ENCODE measurements at regions not wholly inside any gene's neighbourhood (a gene's known extent, or its start where the extent isn't known, plus 50 kb on each side); places are given as distances from the start of the nearest gene placed in this dataset.

- DNase-seq = no peak
These were observed 733.6 kb downstream of the TRIML1 start for GRCh38 chr4:188872809-188873208.

DNA sequence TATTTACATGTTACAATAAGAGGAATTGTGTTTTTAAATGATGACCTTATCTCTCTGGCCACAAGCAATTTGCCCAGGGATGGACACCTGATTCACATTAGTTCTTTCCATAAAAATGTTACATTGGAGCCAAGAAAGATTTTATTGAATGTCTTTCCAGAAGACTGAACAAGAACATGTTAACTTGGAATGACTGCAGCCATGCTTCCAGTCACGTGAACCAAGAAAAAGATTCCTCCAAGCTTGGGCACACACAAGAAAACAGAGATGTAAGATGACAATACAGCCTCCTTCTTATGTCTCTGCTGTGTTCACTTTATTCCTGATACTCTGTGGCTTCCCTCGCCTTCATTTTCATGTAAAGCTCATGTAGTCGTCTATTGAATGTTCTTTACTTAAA, 737.6 kb downstream of the TRIML1 start:
- no peak for DNase-seq

- DNase-seq = no peak
These were observed 740.4 kb downstream of the TRIML1 start for GRCh38 chr4:188879598-188879997.

GRCh38 chr4:188887905-188888304, 748.7 kb downstream of the TRIML1 start:
- DNase-seq = no peak

- DNase-seq = no peak
These were observed 753.6 kb downstream of the TRIML1 start for GRCh38 chr4:188892837-188893236.

DNA sequence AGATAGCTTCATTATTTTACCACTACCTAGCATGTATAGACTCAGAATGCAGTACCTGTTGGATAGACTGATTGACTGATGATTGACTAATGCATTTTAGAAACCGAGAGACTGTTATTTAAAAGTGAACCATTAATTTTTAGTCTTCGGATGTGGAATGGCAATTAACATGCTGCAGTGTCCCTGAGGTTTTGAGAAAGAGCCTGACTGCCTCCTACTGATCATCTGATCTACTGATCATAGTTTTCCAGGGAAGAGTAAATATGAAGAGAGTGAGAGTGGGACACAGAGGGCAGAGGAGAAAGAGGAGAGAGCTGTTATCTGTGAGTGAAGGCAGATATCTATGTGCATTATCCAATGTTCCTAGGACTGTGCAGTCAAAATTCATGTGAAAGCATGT, 764.7 kb downstream of the TRIML1 start:
- no peak for DNase-seq

DNA sequence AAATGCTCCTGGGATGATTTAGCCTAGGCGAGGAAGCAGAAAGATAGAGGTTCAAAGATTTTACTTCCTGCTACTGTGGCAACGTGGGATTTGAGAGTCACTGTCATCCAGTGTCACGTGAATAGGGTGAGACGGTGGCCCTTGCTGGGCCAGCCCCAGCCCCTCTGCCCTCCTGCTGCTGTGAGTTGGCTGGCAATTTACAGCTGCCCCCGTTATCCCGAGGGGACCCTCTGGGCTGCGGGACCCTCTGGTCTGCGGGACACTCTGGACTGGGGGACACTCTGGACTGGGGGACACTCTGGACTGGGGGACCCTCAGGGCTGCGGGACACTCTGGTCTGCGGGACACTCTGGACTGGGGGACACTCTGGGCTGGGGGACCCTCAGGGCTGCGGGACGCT, 765.4 kb downstream of the TRIML1 start:
- no peak for DNase-seq

DNA sequence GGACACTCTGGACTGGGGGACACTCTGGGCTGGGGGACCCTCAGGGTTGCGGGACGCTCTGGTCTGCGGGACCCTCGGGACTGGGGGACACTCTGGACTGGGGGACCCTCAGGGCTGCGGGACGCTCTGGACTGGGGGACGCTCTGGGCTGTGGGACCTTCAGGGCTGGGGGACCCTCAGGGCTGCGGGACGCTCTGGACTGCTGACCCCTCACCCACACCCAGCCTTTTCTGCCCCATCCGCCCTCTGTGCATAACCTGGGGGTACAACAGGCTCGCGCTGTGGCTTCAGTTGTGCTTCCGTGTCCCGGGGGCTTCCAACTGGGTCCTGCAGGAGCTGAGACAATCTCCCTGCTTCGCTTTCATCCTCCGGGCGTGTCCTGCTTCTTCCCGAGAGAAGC, 766.0 kb downstream of the TRIML1 start:
- no peak for DNase-seq

DNA sequence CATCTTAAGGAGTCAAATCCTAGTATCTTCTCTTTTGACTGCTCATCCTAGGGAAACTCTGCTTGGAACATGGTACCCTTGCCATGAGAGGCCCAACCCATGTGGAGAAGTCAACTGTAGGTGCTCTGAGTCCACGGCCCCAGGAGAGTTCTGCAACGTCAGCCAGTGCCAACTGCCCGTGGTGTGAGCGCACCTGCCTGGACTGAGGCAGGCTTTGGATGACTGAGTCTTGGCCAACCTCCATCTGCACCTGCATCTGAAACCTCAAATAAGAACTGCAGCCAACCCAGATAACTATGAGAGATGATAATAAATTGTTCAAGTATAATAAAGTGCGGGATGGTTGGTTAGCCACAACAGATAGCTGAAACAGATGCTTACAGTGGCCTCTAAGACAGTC, 772.0 kb downstream of the TRIML1 start:
- DNase-seq = no peak

DNA sequence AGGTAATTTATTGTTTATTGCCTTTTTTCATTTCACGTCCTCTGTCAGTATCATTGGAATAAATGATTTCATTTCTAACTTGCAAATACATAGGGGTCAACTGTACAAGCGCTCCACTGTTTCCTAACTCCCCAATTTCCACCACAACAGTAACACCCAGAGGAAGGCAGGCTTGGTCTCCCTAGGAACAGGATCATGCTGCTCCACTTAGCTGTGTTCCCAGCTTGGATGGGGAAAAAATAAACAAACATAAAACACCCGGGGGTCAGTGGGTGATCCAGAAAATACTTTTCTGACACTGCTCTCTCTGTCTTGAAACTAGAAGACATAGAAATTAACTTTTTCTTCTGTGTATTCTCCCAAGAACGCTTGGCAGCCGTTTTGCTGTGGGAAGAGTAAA, 772.5 kb downstream of the TRIML1 start:
- no peak for DNase-seq

DNA sequence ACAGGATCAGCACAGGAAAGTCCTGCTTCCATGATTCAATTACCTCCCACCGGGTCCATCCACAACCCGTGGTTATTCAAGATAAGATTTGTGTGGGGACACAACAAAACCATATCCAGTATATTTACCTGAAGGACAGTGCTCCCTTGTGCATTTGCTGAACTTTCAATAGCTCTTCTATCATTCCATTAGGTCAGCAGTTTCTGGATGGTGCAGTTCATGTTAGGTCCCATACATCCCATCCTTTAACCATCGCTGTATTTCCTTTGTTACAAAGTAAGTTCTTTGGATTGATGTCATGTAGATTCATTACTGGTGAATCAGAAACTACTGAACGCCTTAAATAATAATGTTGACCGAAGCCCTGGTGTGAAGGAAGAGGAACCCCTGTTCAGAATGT, 775.9 kb downstream of the TRIML1 start:
- DNase-seq = no peak

GRCh38 chr4:188918787-188919186, 779.5 kb downstream of the TRIML1 start:
- DNase-seq = no peak

GRCh38 chr4:188930822-188931221, 791.6 kb downstream of the TRIML1 start:
- DNase-seq = no peak

- no peak for DNase-seq
These were observed 795.2 kb downstream of the TRIML1 start for GRCh38 chr4:188934320-188934962.

GRCh38 chr4:188941524-188942119, 802.4 kb downstream of the TRIML1 start:
- DNase-seq = no peak

DNA sequence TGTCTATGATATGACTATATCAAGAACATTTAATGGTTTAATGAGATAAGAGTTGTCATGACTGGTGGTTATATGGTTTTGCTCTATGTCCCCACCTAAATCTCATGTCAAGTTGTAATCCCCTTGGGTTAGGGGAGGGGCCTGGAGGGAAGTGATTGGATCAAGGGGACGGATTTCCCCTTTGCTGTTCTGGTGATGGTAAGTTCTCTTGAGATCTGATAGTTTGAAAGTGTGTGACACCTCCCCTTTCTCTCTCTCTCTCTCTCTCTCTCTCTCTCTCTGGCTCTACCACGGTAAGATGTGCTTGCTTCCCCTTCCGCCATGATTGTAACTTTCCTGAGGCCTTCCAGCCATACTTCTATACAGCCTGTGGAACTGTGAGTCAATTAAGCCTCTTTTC, 803.4 kb downstream of the TRIML1 start:
- DNase-seq = no peak

- no peak for DNase-seq
These were observed 810.4 kb downstream of the TRIML1 start for GRCh38 chr4:188949596-188949995.

- DNase-seq = no peak
These were observed 815.8 kb downstream of the TRIML1 start for GRCh38 chr4:188955066-188955465.

DNA sequence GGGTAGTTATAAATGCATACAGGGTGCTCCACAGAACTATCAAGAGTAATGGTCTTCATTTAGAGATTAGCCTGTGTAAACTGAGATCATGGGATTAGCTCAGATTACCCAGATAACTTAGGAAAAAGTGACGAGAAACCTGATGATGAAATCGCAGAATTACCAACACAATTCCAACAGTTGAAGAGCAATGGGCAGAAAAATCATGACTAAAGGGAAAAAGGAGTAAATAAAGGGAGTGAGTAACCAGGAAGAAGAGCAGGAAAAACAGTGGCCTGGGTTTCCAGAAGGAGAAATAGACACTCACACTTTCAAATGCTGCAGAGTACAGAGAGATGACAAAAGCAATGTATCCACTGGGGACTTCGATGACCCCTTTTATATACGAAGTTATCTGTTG, 817.3 kb downstream of the TRIML1 start:
- DNase-seq = no peak

- no peak for DNase-seq
These were observed 819.1 kb downstream of the TRIML1 start for GRCh38 chr4:188958346-188958745.

- no peak for DNase-seq
These were observed 820.2 kb downstream of the TRIML1 start for GRCh38 chr4:188959424-188959823.

DNA sequence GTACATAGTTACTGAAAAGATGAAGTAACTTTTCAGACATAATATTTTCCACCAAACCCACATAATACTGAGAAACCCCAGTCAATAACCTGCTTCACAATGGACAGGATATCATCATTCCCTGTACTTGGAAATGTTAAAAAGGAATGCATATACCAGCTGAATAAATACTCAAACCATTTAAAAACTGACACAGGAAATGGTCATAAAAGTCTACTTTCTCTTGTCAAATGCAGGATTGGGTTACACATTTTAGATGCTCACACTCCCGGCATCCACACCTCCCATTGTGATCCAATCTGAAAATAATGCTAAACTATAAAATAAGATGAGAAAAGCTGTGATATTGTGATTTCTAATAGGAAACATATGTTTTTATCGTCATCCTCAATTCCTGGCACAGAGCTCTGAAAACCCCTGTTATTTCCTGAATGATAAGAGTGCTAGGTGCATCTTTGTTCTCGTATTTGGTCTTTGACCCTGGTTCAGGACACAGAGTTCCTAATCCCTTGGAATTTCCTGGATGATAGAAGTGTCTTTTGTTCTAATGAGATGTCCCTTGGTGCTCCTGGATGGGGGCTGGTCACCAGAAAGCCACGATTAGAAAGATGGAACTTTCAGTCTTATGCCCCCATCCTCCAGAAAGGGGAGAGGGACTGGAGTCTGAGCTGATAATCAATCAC, 821.3 kb downstream of the TRIML1 start:
- DNase-seq = no peak

DNA sequence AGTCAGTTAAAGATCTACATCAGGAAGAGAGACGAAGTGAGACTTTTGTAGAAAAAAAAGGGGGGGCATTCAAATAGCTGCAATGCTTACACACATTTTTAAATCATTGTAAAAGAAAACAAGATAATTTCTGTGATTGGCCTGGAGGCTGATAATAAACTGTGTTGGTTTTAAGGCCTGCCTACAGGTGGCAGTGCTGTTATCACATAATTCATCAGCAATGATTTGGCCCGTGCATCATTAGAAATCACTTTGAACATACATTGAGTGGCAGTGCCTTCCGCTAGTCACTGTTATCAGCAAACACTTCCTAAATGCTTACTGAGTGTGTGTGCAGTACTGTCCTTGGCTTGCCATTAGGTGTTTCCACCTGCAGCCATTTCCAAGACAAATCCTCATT, 831.9 kb downstream of the TRIML1 start:
- no peak for DNase-seq

DNA sequence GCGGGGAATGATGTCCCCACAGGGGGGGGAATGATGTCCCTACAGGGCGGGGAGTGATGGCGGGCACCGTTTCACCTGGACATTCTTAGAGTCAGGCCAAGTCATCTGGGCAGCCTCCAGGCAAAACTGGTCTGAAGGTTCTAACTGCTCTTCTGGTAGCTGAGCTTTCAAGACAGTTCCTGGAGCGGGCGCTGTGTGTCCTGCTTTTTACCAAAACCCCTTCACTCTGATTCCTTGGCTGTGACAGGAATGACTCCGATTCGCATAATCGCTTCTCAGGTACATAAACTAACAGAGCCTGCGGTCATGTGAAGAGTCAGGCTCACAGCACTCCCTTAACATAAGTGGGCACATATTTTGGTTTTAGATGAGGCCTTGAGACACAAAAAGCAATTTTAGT, 836.0 kb downstream of the TRIML1 start:
- DNase-seq = no peak

DNA sequence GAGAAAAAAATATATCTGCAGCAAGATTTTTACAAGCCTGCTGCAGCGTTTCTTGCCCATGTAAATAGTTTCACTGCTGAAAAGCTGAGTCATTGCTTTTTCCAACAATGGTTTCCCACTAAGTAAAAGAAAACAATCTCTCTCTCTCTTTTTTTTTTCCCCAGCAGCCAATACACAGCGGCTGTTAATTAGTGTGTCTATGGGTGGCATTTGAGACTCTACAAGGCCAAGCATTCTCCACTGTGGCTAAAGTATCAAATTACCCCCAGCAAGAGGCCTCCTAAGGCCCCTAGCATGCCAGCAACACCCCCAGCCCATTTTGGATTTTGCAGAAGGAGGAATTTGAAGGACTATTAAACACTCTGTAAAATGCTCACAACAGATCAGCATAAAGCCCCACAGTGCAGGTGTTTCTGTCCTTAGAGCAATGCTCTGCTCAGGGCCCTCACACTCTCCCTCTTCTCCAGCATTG, 837.4 kb downstream of the TRIML1 start:
- no peak for DNase-seq

Data from NCI-H1048 (cell line).